Pons (tissue), 1 donor: ENCODE measurements at regions not wholly inside any gene's neighbourhood (a gene's known extent, or its start where the extent isn't known, plus 50 kb on each side); places are given as distances from the start of the nearest gene placed in this dataset.
"Not testable (repeated sequence)": the region's sequence is repeated elsewhere in the genome, so short reads cannot be mapped to it uniquely, and the experiment has no call there.

Experiments used
- DNase-seq: peaks from one replicate; pipeline ENCODE4 v3.0.0-alpha.2; 2016; ENCODE audit warnings: low spot score

DNA sequence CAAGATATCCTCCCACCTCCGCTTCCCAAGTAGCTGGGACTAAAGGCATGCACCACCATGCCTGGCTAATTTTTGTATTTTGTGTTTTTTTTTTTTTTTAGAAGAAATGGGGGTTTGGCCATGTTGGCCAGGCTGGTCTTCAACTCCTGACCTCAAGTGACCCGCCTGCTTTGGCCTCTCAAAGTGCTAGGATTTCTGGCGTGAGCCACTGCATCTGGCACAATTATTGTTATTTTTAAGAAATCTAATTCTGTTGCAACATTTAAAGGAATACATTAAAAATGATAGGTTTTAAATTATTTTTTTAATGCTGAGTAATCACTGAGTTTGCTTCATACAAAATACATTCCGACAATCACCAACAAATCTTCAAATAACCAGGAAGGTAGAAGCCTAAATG lies 178.1 kb upstream of the SEMA3E start:
- no peak for DNase-seq

DNA sequence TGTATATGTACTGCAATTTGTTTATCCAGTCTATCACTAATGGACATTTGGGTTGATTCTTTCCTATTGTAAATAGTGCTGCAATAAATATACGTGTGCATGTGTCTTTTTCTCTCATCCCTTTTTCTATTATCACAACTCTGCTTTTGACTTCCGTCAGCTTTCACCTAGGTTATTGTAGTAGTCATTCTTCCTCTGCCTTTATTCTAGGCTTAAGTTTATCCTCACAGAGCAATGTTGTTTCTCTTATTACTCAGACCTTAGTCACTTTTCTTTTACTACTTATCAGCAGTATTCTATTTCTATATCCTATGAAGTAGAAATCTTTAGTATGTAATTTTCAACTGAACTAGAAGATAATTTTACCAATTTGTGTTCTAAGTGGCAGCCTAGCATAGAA lies 175.3 kb upstream of the SEMA3E start:
- no peak for DNase-seq

DNA sequence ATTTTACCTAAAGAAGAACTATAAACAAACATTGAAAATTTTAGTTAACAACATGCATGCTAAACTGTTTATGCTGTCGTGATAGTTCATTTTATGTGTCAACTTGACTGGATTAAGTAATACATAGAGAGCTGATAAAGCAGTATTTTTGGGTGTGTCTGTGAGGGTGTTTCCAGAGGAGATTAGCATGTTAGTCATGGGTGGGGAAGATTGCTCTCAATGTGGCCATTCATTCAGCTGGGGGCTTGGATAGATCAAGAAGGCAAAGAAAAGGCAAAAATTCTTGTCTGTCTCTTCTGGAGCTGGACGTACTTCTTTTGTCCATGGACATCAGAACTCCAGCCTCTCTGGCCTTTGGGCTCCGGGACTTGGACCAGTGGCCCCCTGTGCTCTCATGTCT lies 172.9 kb upstream of the SEMA3E start:
- DNase-seq = no peak

DNA sequence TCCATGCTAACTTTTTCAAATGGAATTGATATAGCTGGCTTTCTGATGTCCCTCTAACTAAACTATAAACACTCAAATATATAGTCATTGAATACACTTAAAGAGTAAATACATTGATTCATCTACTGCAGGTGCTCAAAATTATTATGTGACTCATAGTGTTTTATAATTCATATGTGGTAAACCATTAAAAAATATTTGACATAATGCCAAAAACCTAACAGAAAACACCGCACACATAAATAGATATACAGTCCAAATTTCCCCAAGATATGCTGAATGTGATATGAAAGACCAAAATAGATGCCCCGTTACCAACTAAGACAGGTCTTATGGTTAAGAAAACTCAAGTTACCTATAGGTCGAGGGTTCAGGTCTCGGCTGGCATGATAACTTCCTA lies 171.7 kb upstream of the SEMA3E start:
- DNase-seq = no peak

DNA sequence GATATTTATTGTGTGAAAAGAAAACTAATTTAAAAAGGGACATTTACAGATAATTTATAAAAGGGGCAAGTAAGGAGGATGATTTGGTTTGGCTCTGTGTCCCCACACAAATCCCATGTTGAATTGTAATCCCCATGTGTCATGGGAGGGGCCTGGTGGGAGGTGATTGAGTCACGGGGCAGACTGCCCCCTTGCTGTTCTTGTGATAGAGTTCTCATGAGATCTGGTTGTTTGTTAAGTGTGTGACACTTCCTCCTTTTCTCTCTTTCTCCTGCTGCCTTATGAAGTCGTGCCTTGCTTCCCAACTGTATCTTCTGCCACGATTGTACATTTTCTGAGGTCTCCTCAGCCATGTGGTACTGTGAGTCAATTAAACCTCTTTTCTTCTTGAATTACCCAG lies 171.0 kb upstream of the SEMA3E start:
- no peak for DNase-seq

DNA sequence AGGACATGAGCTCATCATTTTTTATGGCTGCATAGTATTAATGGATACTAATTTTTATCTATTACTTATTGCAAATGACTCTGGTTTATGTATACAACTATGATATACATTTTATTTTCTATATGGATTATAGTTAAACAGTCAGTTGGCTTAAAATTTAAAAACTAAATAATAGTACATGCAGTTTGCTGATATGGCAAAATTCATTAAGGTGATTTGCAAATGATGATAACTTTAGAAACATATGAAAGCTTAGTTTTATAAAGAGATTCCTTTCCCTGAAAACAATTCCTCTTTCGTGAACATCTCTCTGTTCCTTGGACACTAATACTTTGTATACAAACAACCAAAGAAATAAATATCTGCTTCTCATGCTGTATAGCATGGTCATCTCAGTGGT lies 165.5 kb upstream of the SEMA3E start:
- DNase-seq = no peak

DNA sequence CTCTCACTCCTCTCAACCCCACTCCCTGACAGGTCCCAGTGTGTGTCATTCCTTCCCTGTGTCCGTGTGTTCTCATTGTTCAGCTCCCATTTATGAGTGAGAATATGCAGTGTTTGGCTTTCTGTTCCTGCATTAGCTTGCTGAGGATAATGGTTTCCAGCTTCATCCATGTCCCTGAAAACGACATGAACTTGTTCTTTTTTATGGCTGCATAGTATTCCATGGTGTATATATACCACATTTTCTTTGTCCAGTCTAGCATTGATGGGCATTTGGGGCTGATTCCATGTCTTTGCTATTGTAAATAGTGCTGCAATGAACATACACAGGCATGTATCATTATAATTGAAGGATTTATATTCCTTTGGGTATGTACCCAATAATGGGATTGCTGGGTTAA lies 163.6 kb upstream of the SEMA3E start:
- DNase-seq = not testable (repeated sequence)

DNA sequence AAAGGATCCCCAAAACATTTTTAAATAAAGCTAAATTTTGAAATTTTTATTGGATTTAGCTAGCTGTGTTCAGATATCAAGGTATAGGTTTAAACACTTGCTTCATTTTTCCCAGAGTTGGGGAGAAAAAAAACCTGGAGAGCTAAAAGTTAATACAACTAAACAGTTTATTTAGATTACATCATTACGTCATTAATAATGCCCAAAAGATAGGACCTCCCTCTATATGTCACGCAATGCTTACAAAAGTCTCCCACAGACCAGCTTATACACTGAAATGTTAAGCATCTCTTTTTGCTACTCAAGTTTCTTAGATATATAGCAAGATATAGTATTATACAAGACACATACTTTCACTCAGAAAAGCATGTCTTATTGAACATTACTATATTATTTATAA lies 160.0 kb upstream of the SEMA3E start:
- no peak for DNase-seq

DNA sequence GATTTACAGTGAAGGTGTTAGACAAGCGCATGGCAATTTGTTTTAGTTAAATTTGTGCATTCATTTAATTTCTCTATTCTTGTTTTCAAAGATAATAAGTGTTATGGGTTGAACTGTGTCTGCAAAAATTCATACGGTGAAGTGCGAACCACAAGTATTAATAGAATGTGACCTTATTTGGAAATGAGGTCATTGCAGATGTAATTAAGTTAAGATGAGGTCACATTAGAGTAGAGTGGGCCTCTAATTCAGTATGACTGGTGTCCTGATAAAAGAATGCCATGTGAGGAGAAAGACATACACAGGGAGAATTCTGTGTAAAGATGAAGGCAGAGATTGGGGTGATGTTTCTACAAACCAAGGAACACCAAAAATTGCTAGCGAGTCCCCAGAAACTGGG lies 158.8 kb upstream of the SEMA3E start:
- no peak for DNase-seq

DNA sequence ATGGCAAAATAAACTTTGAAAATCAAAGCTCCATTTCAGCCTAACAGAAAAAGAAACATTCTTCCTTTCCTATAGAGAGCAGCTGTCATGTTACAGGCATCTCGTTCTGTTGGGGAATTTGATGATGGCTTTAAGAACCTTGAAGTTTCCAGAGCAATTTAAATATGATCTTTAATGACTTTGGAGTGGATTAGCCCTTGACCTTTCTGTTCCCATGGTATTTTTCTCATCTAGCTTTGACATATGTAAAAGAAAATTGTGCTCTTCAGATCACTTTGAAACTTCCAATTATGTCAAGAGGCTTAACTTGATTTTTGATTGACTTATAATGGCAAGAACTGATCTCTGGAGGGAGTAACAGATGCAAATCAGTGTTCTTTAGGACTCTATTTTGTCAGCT lies 157.6 kb upstream of the SEMA3E start:
- no peak for DNase-seq

DNA sequence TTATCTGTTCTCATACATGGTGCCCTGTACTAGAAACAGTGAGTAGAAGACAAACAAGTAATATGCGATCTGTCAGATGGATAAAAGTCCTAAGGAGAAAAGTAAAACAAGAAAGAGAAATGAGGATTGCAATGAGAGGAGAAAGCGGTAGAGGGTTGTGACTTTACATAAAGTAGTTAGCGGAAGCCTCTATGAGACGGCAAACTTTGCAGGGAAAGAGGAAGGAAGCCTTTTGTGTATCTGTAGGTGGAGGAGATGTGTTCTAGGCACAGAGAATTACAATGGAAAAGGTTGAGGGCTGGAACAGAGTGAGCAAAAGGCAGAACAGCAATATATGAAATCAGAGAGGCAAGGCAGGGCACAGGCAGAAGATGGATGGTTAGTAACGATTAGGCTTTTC lies 150.4 kb upstream of the SEMA3E start:
- DNase-seq = no peak

DNA sequence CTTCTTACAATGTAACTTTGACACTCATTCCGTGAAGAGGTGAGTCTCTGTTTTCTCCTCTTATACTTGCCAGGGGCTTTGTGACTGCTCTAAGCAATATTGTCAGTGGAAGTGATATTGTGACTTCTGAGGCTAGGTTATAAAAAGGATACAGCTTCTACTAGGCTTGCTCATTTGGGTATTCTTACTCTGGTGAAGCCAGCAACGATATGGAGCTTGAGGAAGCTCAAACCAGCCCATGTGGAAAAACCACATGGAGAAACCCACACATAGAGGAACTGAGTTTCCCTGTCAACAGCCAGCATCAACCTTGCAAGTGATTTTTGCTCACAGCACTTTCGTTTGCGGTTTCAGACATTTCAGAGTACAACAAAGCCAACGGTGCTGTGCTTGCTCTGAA lies 149.6 kb upstream of the SEMA3E start:
- no peak for DNase-seq

DNA sequence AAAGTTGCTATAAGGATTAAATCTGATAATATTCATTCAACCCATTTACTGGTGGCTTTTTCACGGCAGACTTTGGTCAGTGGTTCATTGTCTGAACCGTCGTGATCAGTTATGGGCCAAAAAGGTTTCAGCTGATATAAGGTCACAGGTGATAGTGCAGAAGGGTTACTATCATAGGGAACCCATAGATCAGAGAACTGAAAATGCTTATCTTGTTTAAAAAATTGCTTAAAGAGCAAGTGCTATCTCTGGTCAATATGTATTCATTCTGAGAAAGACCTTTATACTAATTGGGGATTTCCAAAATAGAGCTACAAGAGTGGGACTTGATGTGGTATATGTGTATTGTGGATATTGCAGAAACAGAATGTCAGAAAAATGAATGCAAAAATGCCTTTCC lies 147.8 kb upstream of the SEMA3E start:
- DNase-seq = no peak

DNA sequence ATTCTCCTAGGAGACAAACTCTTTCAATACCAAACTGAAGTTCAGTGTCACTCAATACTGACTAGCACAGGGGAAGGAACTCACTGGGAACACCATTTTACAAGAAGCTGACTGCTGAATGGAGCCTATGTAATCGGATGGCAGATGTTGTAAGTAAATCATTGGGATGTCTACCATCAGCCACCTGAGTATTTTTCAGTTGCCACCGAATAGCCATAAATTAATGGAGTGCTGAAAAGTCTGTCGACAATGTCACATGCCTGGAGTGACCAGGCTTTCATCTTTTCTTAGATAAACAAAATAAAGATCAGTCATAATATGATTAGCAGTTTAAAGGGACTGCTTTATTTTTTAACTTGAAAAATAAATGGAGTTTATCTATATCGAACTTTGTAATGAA lies 145.9 kb upstream of the SEMA3E start:
- no peak for DNase-seq

DNA sequence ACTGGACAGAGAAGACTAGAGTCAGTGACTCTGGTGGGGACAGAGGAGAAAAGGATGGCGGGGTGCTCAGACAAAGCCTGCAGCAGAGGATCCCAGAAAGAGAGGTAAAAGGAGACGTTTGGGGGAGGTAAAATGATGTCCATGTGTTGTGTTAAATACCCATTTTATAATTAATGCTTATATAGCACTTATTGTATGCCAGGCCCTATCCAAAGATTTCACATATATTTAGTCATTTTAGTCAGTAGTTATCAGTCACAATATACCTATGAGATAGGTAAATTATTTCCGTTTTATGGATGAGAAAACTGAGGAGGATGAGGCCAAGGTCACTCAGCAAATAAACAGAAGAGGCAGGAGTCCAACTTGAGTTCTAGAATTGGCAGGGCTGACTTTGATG lies 144.6 kb upstream of the SEMA3E start:
- no peak for DNase-seq

DNA sequence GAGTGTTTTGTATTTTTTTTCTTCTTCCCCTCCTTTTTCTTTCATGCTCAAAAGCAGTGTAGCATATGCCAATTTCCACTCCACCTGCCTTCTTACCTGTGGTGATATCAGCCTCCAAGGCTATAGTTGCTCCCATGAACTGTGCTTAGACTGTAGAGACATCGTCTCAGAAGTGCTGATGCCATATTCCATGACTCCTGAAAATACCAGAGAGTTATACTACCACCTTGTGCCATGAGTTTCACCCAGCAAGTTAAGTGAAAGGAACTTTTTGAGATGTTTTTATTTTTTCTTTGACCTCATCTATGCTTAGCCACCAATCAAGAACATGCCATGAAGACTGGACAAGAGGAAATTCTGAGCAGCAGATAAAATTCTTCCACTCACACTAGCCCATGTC lies 142.8 kb upstream of the SEMA3E start:
- DNase-seq = no peak

DNA sequence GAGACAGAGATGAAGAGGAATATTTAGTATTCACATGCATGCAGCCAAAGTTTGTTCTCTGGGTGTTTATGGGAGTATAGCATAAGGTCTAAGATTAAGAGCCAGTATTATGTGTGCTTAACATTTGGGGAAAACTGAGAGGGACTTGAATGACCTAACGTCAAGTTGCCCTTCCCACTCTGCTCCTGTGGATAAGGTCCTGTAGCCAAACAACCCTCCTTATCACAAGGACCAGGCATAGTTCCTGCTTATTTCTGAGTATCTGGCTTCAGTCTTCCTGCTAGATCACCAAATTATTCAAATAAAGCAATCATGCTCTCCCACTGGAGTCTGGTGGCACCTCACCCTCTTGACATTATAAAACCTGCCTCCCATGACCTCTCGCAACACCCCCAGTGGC lies 137.9 kb upstream of the SEMA3E start:
- DNase-seq = no peak

DNA sequence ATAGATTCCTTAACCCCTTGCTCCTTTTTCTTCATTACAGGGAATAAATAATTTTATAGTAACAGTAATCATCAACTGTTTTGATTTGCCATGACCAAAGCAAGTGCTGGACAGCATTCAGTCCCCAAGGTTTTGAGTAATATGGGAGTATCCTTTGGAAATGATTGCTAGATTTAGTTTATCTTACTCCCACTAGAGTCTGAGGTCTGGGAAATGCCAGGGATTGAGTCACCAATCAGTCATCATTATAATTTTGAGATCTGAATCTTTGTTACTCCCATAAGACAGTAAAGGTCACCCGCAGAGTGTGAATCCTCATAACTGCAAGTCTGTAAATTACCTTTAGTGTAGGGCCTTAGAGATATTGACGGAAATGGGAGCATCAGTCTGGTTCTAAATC lies 133.7 kb upstream of the SEMA3E start:
- no peak for DNase-seq

DNA sequence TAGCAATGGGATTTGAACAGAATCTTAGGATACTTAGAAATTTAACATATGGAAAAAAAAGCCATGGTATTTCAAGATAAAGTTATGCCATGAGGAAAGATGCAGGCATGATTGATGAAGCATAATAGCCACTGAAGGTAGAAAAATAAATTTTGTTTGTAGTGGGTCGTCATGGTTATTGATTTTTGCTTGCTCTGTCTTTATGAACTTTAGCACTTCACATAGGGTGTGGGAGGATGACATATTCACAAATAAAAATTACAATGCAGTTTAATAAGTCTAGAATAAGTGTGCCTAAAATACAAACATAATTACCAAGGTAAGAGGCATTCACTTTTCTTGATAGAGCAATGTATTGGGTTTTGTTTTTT lies 129.1 kb upstream of the SEMA3E start:
- no peak for DNase-seq

DNA sequence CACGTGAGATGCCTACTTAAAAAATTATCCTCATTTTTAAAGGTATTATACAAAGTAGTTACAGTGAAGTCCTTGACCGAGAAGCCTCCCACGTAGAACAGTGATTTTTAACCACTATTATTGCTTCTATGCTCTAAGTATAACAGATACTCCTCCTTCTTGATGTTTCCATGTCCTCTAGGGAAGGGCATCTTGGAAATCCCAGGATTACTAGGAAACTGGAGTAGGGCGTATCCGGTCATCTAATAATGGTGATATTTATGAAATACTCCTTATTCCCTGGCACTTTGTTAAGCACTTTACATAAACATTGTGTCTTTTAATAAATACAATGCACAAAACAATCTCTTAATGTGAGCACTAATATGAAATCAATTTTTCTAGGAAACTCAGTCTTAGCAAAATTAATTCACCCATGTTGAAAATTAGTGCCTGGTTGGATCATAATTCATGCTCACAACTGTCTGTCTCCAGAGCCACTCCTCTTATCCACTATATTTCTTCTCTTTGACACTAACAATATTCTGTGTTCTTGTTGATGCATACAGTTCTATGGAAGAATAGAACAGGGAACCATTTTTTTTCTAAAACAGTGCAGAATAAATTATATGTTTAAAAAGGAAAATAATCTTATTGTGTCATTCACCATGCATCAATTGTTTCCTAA lies 128.6 kb upstream of the SEMA3E start:
- no peak for DNase-seq

DNA sequence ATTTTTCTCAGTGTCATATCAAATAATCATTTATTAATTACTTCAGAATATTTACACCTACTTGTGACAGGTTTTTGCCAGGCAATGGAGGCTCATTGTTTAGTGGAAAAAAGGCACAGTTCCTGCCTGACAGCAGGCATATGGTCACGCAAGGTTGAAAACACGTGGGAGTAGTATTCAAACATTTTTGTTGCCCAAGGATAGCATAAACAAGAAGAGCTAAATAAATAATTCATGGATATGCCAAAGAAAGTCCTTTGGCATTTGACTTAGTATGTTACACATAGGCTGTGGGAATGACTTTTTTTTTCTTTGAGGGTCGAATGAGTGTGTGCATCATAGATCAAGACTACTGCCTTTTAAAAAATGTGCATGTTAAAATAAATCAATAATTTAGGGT lies 120.5 kb upstream of the SEMA3E start:
- DNase-seq = no peak

DNA sequence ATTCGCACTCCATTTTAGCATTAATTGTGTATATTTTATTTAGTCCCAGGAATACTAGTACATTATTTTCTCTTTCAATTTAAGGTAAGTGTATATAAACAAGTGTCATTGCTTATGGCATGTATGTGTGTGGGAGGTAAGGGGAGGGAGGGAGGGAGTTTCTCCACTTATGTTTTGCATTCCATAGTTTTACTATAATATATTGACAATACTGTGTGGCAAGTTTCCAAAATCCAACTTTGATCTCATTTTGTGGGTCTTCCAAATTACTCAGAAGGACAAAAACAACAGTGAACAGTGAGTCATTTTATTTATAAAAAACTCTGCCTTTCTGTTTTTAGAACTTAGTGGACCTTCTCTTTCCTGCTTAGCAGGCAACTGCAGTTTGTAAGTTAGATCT lies 102.3 kb upstream of the SEMA3E start:
- no peak for DNase-seq

DNA sequence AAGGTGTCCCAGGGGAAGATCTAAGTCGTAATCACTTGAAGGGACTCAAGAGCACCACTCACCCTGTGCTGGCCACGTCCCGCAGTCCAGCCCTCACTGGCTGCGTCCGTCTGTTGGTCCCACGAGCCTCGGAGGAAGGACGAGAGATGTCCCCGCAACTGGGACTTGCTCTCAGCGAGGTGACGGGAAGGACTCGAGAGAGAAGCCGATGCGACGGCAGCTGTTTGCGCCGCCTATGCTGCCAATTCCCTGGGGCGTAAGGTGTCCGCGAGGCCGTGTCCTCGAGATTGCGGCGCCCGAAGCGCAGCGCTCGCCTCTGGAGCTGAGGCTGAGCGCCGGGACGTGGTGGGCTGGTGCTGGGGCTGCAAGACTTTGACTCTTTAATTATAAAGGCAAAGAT lies 100.6 kb upstream of the SEMA3E start:
- no peak for DNase-seq

DNA sequence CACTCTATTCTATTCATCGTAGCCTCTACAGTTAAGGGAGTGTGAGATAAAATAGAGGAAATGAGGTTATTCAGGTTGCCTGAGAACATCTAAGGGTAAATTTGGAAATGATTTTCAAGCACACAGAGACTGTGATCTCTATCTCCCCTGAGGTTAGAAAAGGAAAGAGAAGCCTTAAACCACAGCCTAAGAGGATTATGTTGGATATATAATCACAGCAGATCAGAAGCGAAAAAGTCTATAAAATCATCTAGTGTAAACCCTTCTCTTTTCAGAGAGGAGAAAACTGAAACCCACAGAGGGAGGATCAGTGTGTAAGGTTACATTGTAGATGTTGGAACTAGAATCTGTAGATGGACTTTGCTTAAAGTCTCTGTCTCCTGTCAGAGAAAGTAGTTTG lies 90.6 kb upstream of the SEMA3E start:
- no peak for DNase-seq

DNA sequence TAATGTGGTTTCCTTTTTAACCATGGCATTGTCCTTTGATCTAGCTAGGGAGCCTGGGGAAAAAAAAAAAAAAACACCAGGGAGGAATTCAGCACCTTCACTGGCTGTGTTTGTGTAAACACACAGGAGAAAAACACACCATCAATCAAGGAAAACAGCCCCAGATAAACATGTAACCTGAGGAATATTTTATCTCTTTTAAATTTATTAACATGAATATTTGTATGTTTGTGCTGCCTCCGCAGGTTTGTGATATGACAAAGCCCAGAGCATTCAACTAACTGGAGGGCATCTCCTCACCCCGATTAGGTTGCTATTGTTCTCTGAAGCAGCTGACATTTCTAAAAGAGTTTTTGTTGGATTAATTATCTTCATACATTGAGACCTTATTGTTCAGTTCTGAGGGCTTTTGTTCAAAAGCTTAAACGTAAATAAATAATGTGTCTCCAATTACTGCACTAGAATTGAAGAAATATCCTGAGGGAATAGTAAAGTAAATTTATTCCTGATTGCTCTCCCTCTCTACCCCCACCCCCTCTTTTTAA lies 89.4 kb upstream of the SEMA3E start:
- DNase-seq = peak; percentile 53
